Progenitor cell of endocrine pancreas (in vitro differentiated cells): ENCODE measurements at regions not wholly inside any gene's neighbourhood (a gene's known extent, or its start where the extent isn't known, plus 50 kb on each side); places are given as distances from the start of the nearest gene placed in this dataset.

Experiments used
- DNase-seq: peaks from one replicate; pipeline ENCODE4 v3.0.0; 2021; ENCODE audit warnings: low spot score; ENCODE audit not compliant: unreplicated experiment
- H3K27ac Mint-ChIP-seq: 2 replicates; pipeline ENCODE4 v1.8.0; 2021; ENCODE audit warnings: mild to moderate bottlenecking, moderate library complexity, mixed read lengths
- H3K27me3 Mint-ChIP-seq: 2 replicates; pipeline ENCODE4 v1.8.0; 2021; ENCODE audit warnings: mixed read lengths
- H3K36me3 Mint-ChIP-seq: 2 replicates; pipeline ENCODE4 v1.8.0; 2022; ENCODE audit warnings: mixed read lengths; ENCODE audit not compliant: insufficient read depth
- H3K4me1 Mint-ChIP-seq: 2 replicates; pipeline ENCODE4 v1.8.0; 2021; ENCODE audit warnings: low read depth, mixed read lengths
- H3K4me3 Mint-ChIP-seq: 2 replicates; pipeline ENCODE4 v1.8.0; 2021; ENCODE audit warnings: low read depth, mild to moderate bottlenecking, moderate library complexity, mixed read lengths
- H3K9me3 Mint-ChIP-seq: 2 replicates; pipeline ENCODE4 v1.8.0; 2021; ENCODE audit warnings: low read depth, mixed read lengths
- TF ChIP-seq, protein P1 (sequence below): fragments of 200-600 bp; sonication (generic); IDR thresholded peaks from one replicate; pipeline ENCODE4 v1.5.0; 2021; ENCODE audit warnings: antibody characterized with exemption, mild to moderate bottlenecking; ENCODE audit not compliant: unreplicated experiment

GRCh38 chr3:83302091-83302490 is 1540.6 kb upstream of the GBE1 start:
- no peak for DNase-seq

GRCh38 chr3:83317605-83318004 is 1556.2 kb upstream of the GBE1 start:
- TF ChIP-seq, protein P1, sequence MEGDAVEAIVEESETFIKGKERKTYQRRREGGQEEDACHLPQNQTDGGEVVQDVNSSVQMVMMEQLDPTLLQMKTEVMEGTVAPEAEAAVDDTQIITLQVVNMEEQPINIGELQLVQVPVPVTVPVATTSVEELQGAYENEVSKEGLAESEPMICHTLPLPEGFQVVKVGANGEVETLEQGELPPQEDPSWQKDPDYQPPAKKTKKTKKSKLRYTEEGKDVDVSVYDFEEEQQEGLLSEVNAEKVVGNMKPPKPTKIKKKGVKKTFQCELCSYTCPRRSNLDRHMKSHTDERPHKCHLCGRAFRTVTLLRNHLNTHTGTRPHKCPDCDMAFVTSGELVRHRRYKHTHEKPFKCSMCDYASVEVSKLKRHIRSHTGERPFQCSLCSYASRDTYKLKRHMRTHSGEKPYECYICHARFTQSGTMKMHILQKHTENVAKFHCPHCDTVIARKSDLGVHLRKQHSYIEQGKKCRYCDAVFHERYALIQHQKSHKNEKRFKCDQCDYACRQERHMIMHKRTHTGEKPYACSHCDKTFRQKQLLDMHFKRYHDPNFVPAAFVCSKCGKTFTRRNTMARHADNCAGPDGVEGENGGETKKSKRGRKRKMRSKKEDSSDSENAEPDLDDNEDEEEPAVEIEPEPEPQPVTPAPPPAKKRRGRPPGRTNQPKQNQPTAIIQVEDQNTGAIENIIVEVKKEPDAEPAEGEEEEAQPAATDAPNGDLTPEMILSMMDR: no peak
- DNase-seq: no peak

More at GRCh38 chr3:83302091-83302490, 1540.6 kb upstream of the GBE1 start:
- no peak overlapping the region for H3K27ac Mint-ChIP-seq
- TF ChIP-seq, protein P1: no peak
- H3K4me3 Mint-ChIP-seq: no peak overlapping the region
- H3K36me3 Mint-ChIP-seq: no peaks in the 10 kb centered on the region
- H3K27me3 Mint-ChIP-seq: no peaks in the 10 kb centered on the region
- no peaks in the 10 kb centered on the region for H3K9me3 Mint-ChIP-seq
- H3K4me1 Mint-ChIP-seq: no peaks in the 10 kb centered on the region

GRCh38 chr3:83320726-83321125 is 1559.3 kb upstream of the GBE1 start:
- Mint-ChIP-seq H3K27ac (no peak overlapping the region), H3K4me3 (no peak overlapping the region), H3K27me3 (no peaks in the 10 kb centered on the region), H3K9me3 (peaks cover 3% of the 10 kb centered on the region), H3K4me1 (peaks cover 4% of the 10 kb centered on the region), H3K36me3 (no peaks in the 10 kb centered on the region)
- no peak for DNase-seq
- TF ChIP-seq, protein P1: no peak

More at GRCh38 chr3:83317605-83318004, 1556.2 kb upstream of the GBE1 start:
- peaks cover 4% of the 10 kb centered on the region for H3K4me1 Mint-ChIP-seq
- H3K27me3 Mint-ChIP-seq: no peaks in the 10 kb centered on the region
- H3K4me3 Mint-ChIP-seq: no peak overlapping the region
- H3K9me3 Mint-ChIP-seq: peaks cover 3% of the 10 kb centered on the region
- no peak overlapping the region for H3K27ac Mint-ChIP-seq
- no peaks in the 10 kb centered on the region for H3K36me3 Mint-ChIP-seq

DNA sequence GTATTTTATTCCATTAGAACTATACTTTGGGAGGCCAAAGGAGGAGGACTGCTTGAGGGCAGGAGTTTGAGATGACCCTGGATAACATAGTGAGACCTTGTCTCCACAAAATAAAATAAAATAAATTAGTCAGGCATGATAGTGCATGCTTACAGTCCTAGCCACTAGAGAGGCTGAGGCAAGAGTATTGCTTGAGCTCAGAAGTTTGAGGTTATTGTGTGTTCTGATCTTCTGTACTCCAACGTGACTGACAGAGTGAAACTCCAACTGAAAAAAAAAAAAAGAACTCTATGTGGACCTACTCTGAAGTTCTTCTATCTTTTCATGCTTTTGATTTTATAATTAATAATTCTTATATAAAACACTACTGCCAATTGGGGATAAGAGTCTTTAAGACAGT is 1560.0 kb upstream of the GBE1 start:
- TF ChIP-seq, protein P1: no peak
- no peaks in the 10 kb centered on the region for H3K27me3 Mint-ChIP-seq

DNA sequence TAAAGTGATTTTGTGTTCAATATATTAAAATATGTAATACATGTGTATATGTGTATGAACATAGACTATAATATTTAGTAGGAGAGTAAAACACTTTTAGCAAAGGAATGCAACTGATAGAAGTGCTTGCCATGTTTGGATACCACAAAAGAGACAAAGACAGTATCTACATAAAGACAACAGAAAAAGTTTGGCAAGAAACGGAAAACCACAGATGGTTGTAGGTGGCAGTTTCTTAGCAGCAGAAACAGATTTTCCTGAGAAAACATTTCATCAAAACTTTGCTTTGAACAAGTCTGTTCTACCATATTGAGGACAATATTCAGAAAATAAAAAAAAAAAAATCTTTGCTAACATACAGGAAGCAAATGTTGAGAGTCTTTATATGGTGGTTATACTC is 1560.4 kb upstream of the GBE1 start:
- peaks cover 4% of the 10 kb centered on the region for H3K4me1 Mint-ChIP-seq

More for the DNA sequence above, 1560.0 kb upstream of the GBE1 start:
- DNase-seq: no peak
- H3K9me3 Mint-ChIP-seq: peaks cover 3% of the 10 kb centered on the region
- no peak overlapping the region for H3K4me3 Mint-ChIP-seq
- peaks cover 4% of the 10 kb centered on the region for H3K4me1 Mint-ChIP-seq
- H3K36me3 Mint-ChIP-seq: no peaks in the 10 kb centered on the region
- H3K27ac Mint-ChIP-seq: no peak overlapping the region

More for the DNA sequence above, 1560.4 kb upstream of the GBE1 start:
- Mint-ChIP-seq H3K27me3 (no peaks in the 10 kb centered on the region), H3K4me3 (no peak overlapping the region), H3K9me3 (peaks cover 3% of the 10 kb centered on the region), H3K27ac (no peak overlapping the region), H3K36me3 (no peaks in the 10 kb centered on the region)
- DNase-seq: no peak
- TF ChIP-seq, protein P1: no peak
